HG02938 (cell line): ENCODE measurements at regions not wholly inside any gene's neighbourhood (a gene's known extent, or its start where the extent isn't known, plus 50 kb on each side); places are given as distances from the start of the nearest gene placed in this dataset.

Source experiments
- ATAC-seq: cut with Tn5 transposase; IDR thresholded peaks from one replicate; pipeline ENCODE4 v1.9.1; 2021; ENCODE audit warnings: mild to moderate bottlenecking, moderate library complexity; ENCODE audit not compliant: unreplicated experiment

- ATAC-seq: no peak
These were observed 237.9 kb upstream of the GATB start for GRCh38 chr4:151998723-151999122.

- no peak for ATAC-seq
These were observed 236.7 kb upstream of the GATB start for GRCh38 chr4:151997461-151997860.

- no peak for ATAC-seq
These were observed 233.6 kb upstream of the GATB start for GRCh38 chr4:151994429-151994828.

- no peak for ATAC-seq
These were observed 232.7 kb upstream of the GATB start for GRCh38 chr4:151993521-151993920.

GRCh38 chr4:151992332-151993154 lies 231.7 kb upstream of the GATB start:
- ATAC-seq: no peak

- ATAC-seq: no peak
These were observed 231.0 kb upstream of the GATB start for GRCh38 chr4:151991884-151992167.

GRCh38 chr4:151991001-151991883 lies 230.4 kb upstream of the GATB start:
- ATAC-seq: no peak

GRCh38 chr4:151990201-151990600 lies 229.4 kb upstream of the GATB start:
- no peak for ATAC-seq

GRCh38 chr4:151988591-151988990 lies 227.8 kb upstream of the GATB start:
- no peak for ATAC-seq

GRCh38 chr4:151987606-151988005 lies 226.8 kb upstream of the GATB start:
- no peak for ATAC-seq

- no peak for ATAC-seq
These were observed 223.0 kb upstream of the GATB start for GRCh38 chr4:151983854-151984253.

- ATAC-seq: no peak
These were observed 219.0 kb upstream of the GATB start for GRCh38 chr4:151979819-151980218.

GRCh38 chr4:151968643-151969042 lies 207.8 kb upstream of the GATB start:
- ATAC-seq: no peak

GRCh38 chr4:151967074-151967473 lies 206.3 kb upstream of the GATB start:
- ATAC-seq: no peak

GRCh38 chr4:151962138-151962823 lies 201.5 kb upstream of the GATB start:
- no peak for ATAC-seq

GRCh38 chr4:151961456-151961855 lies 200.6 kb upstream of the GATB start:
- no peak for ATAC-seq

- no peak for ATAC-seq
These were observed 199.8 kb upstream of the GATB start for GRCh38 chr4:151960449-151961230.

GRCh38 chr4:151957153-151957552 lies 196.3 kb upstream of the GATB start:
- no peak for ATAC-seq

- no peak for ATAC-seq
These were observed 195.0 kb upstream of the GATB start for GRCh38 chr4:151955721-151956380.

- ATAC-seq: no peak
These were observed 193.1 kb upstream of the GATB start for GRCh38 chr4:151953795-151954372.
